ENCODE measurements at regions not wholly inside any gene's neighbourhood (a gene's known extent, or its start where the extent isn't known, plus 50 kb on each side); places are given as distances from the start of the nearest gene placed in this dataset.

GRCh38 chr1:232696466-232696865, 66.5 kb upstream of the SIPA1L2 start (continued):
- TF ChIP-seq HDAC6 (IDR thresholded peaks at IDR 0.05; ENCODE audit: low read depth, low read length) (no peak), CTCF (IDR thresholded peaks at IDR 0.05; ENCODE audit: control extremely low read depth in 1 of 3, insufficient read depth in 1 of 3, low read depth in 1 of 3, low read length in 3 of 3) (no peak)

Data from H1 (cell line).